HepG2 (cell line): ENCODE measurements at regions not wholly inside any gene's neighbourhood (a gene's known extent, or its start where the extent isn't known, plus 50 kb on each side); places are given as distances from the start of the nearest gene placed in this dataset.

ENCODE experiments used
- ATAC-seq: fragments of 200-7000 bp; cut with Tn5 transposase; 3 replicates; pipeline ENCODE4 v1.9.1; 2020; ENCODE audit warnings: mild to moderate bottlenecking, moderate library complexity
- BruUV-seq: library from RNA; stranded (reverse); fragments of 400-500 nt; replicated peaks from 2 replicates; lab custom pipeline; 2021; lab: Mats Ljungman, UMichigan
- CTCF ChIA-PET: fragments of 300-600 bp; formaldehyde crosslinking; extraction: SDS; loops from one replicate; lab custom pipeline; 2021; ENCODE audit warnings: low total read pairs, inconsistent platforms, low intra/inter-chr PET ratio; lab: Yijun Ruan, JAX
- POLR2A ChIA-PET: fragments of 350-600 bp; sonication (Branson Sonifier 250); formaldehyde crosslinking; loops from one replicate; lab custom pipeline; 2020; ENCODE audit warnings: antibody characterized with exemption, inconsistent platforms; lab: Yijun Ruan, JAX
- DNase-seq: peaks from one replicate; pipeline ENCODE4 v3.0.0-alpha.2; 2015; ENCODE audit warnings: low spot score
- FAIRE-seq: peaks from 3 replicates; lab custom pipeline; 2011; peaks lifted over from hg19 to GRCh38; lab: Jason Lieb, UNC
- H2AFZ ChIP-seq: one replicate; pipeline ENCODE4 v1.6.1; 2011; ENCODE audit warnings: low read length, inconsistent platforms
- H3K27ac ChIP-seq: fragments of 300-600 bp; 3 replicates; pipeline ENCODE4 v1.8.0; 2011; ENCODE audit warnings: mixed run types, mild to moderate bottlenecking, mixed read lengths, low read length, inconsistent platforms; ENCODE audit not compliant: insufficient read depth; ENCODE audit errors: extremely low read length
- H3K27me3 ChIP-seq, 2 experiments: fragments of 200-600 bp in 1 of 2; 2 replicates in 1 of 2; 3 replicates in 1 of 2; pipeline versions ENCODE4 v1.6.0 to v1.8.0; 2011; ENCODE audit warnings: low read length in 2 of 2, mild to moderate bottlenecking in 2 of 2, moderate library complexity in 2 of 2, inconsistent platforms in 1 of 2; ENCODE audit not compliant: insufficient read depth in 2 of 2, control insufficient read depth in 1 of 2
- H3K36me3 ChIP-seq, 2 experiments: fragments of 200-600 bp in 1 of 2; replicated peaks in 1 of 2; 2 replicates in 1 of 2; 3 replicates in 1 of 2; pipeline versions ENCODE4 v1.5.1 to v1.8.0; 2011; ENCODE audit warnings: low read length in 2 of 2, inconsistent platforms in 1 of 2; ENCODE audit not compliant: insufficient read depth in 2 of 2, control insufficient read depth in 1 of 2
- H3K4me1 ChIP-seq: 2 replicates; pipeline ENCODE4 v1.5.1; 2012; ENCODE audit warnings: low read length, inconsistent platforms; ENCODE audit not compliant: insufficient read depth
- H3K4me2 ChIP-seq: 2 replicates; pipeline ENCODE4 v1.6.0; 2011; ENCODE audit warnings: low read depth, low read length, inconsistent platforms
- H3K4me3 ChIP-seq, 3 experiments: fragments of 200-600 bp in 1 of 3; sonication (generic), shearing (Covaris generic) in 1 of 3; replicated peaks in 1 of 3; 2 replicates each; pipeline ENCODE4 v1.5.1; 2011 to 2016; ENCODE audit warnings: low read length in 3 of 3, inconsistent platforms in 2 of 3, low read depth in 2 of 3, mild to moderate bottlenecking in 2 of 3, control low read depth in 1 of 3, mixed read lengths in 1 of 3; ENCODE audit not compliant: insufficient read depth in 1 of 3
- H3K79me2 ChIP-seq: one replicate; pipeline ENCODE4 v1.6.1; 2011; ENCODE audit warnings: low read length, inconsistent platforms; ENCODE audit not compliant: insufficient read depth
- H3K9ac ChIP-seq: 2 replicates; pipeline ENCODE4 v1.6.0; 2011; ENCODE audit warnings: mild to moderate bottlenecking, low read depth, low read length, inconsistent platforms; ENCODE audit not compliant: insufficient read depth
- H3K9me3 ChIP-seq: 2 replicates; pipeline ENCODE4 v1.5.1; 2012; ENCODE audit warnings: mild to moderate bottlenecking, low read length
- H4K20me1 ChIP-seq: 2 replicates; pipeline ENCODE4 v1.6.0; 2011; ENCODE audit warnings: inconsistent platforms, mild to moderate bottlenecking, low read length, moderate library complexity; ENCODE audit not compliant: insufficient read depth
- ATF7 ChIP-seq, 2 experiments: fragments of 450-650 bp in 1 of 2; sonication (generic) in 1 of 2; formaldehyde crosslinking in 1 of 2; IDR thresholded peaks; 2 replicates each; pipeline versions ENCODE4 v1.4.0 to v1.6.1; 2016 to 2020; ENCODE audit warnings: antibody characterized with exemption in 1 of 2, mild to moderate bottlenecking in 1 of 2, missing genetic modification reagents in 1 of 2
- CREB1 ChIP-seq, 2 experiments: fragments of 450-650 bp in 1 of 2; IDR thresholded peaks; 2 replicates each; pipeline ENCODE4 v1.6.1; 2016 to 2017; ENCODE audit warnings: control low read depth in 1 of 2, mild to moderate bottlenecking in 1 of 2, missing compliant biosample characterization in 1 of 2, missing genetic modification characterization in 1 of 2
- KLF11 ChIP-seq: IDR thresholded peaks from 2 replicates; pipeline ENCODE4 v1.6.1; 2016; ENCODE audit warnings: missing compliant biosample characterization
- NFE2 ChIP-seq: sonication (generic); formaldehyde crosslinking; IDR thresholded peaks from 2 replicates; pipeline ENCODE4 v1.4.0; 2020; ENCODE audit warnings: missing genetic modification reagents
- RFXAP ChIP-seq: sonication (generic); formaldehyde crosslinking; IDR thresholded peaks from 2 replicates; pipeline ENCODE4 v1.4.0; 2020; ENCODE audit warnings: missing genetic modification reagents, borderline replicate concordance
- ZBTB42 ChIP-seq: sonication (generic); formaldehyde crosslinking; IDR thresholded peaks from 2 replicates; pipeline ENCODE4 v1.5.0; 2020; ENCODE audit warnings: mild to moderate bottlenecking, missing genetic modification reagents
- ZNF337 ChIP-seq: sonication (generic); formaldehyde crosslinking; IDR thresholded peaks from 2 replicates; pipeline ENCODE4 v1.5.1; 2020; ENCODE audit warnings: missing genetic modification reagents, low read depth, mild to moderate bottlenecking, borderline replicate concordance
- ZNF547 ChIP-seq: sonication (generic); formaldehyde crosslinking; IDR thresholded peaks from 2 replicates; pipeline ENCODE4 v1.5.1; 2020; ENCODE audit warnings: mild to moderate bottlenecking, missing genetic modification reagents
- ZNF558 ChIP-seq: sonication (generic); formaldehyde crosslinking; IDR thresholded peaks from 2 replicates; pipeline ENCODE4 v1.9.0; 2022; ENCODE audit warnings: mild to moderate bottlenecking, missing genetic modification reagents, borderline replicate concordance
- ZNF687 ChIP-seq: sonication (generic); formaldehyde crosslinking; IDR thresholded peaks from 2 replicates; pipeline ENCODE4 v1.5.1; 2020; ENCODE audit warnings: mild to moderate bottlenecking, missing genetic modification reagents, moderate library complexity
- WGBS: methylation state at CpG from one replicate; pipeline ENCODE4 v1.1.6; 2017; ENCODE audit warnings: low lambda C conversion rate; 5-methylcytosine and 5-hydroxymethylcytosine counted together
- in situ Hi-C: cut with HindIII; loops from 2 replicates; pipeline ENCODE4 v1.10.0; 2017; ENCODE audit warnings: low pct_unique_long_range_greater_than_20kb; ENCODE audit not compliant: extremely low pct_ligation_motif_present
- intact Hi-C: fragments of 100-400 bp; cut with micrococcal nuclease; formaldehyde crosslinking; loops from one replicate; pipeline ENCODE4 v1.10.0; 2022; ENCODE audit not compliant: unreplicated experiment
- TF ChIP-seq, protein P1 (sequence below): sonication (generic); formaldehyde crosslinking; IDR thresholded peaks from 2 replicates; pipeline ENCODE4 v1.4.0; 2020; ENCODE audit warnings: mild to moderate bottlenecking, missing genetic modification reagents

- in situ Hi-C loops: loop anchor here (5.0 kb wide), 1 partner anchor 92 kb away; no protein-coding TSS in a partner anchor
- CTCF ChIA-PET: no interaction called here
- Histone ChIP-seq H3K4me1 (peaks cover 54% of the 10 kb centered on the region), H3K27ac (no peak overlapping the region), H4K20me1 (no peaks in the 10 kb centered on the region), H3K9ac (no peak overlapping the region), H3K4me3 (no peak overlapping the region), H3K9me3 (no peaks in the 10 kb centered on the region), H3K79me2 (no peaks in the 10 kb centered on the region), H3K27me3 (no peaks in the 10 kb centered on the region), H3K4me2 (no peak overlapping the region), H3K36me3 (no peaks in the 10 kb centered on the region), H2AFZ (no peak overlapping the region)
- peak; percentile 32; the same call in 2 of the 3 replicates for ATAC-seq
- intact Hi-C loops: no loop called here
- no peak for DNase-seq
- POLR2A ChIA-PET: interaction anchor here (1.4 kb wide), 1 partner anchor 11 kb away, joined by 3 read pairs; no protein-coding TSS in a partner anchor
- no peak for FAIRE-seq
- BruUV-seq: no TSS peak
- 82% methylated on average over 7 of the region's 8 CpGs for WGBS
- TF ChIP-seq ATF7 (IDR thresholded peaks at IDR 0.05) (peak; percentile 52; the same call in 1 of the 2 replicates), ATF7 (CRISPR knock-in tag; IDR thresholded peaks at IDR 0.05) (no peak), ZBTB42 (peak; percentile 74; the same call in 1 of the 2 replicates), NFE2 (no peak), ZNF687 (CRISPR knock-in tag) (peak; percentile 61), ZNF337 (no peak), ZNF547 (CRISPR knock-in tag) (no peak), RFXAP (CRISPR knock-in tag) (no peak), ZNF558 (no peak), CREB1 (IDR thresholded peaks at IDR 0.05) (peak; percentile 66), CREB1 (CRISPR knock-in tag; IDR thresholded peaks at IDR 0.05) (no peak), KLF11 (CRISPR knock-in tag) (no peak)
- TF ChIP-seq, protein P1, sequence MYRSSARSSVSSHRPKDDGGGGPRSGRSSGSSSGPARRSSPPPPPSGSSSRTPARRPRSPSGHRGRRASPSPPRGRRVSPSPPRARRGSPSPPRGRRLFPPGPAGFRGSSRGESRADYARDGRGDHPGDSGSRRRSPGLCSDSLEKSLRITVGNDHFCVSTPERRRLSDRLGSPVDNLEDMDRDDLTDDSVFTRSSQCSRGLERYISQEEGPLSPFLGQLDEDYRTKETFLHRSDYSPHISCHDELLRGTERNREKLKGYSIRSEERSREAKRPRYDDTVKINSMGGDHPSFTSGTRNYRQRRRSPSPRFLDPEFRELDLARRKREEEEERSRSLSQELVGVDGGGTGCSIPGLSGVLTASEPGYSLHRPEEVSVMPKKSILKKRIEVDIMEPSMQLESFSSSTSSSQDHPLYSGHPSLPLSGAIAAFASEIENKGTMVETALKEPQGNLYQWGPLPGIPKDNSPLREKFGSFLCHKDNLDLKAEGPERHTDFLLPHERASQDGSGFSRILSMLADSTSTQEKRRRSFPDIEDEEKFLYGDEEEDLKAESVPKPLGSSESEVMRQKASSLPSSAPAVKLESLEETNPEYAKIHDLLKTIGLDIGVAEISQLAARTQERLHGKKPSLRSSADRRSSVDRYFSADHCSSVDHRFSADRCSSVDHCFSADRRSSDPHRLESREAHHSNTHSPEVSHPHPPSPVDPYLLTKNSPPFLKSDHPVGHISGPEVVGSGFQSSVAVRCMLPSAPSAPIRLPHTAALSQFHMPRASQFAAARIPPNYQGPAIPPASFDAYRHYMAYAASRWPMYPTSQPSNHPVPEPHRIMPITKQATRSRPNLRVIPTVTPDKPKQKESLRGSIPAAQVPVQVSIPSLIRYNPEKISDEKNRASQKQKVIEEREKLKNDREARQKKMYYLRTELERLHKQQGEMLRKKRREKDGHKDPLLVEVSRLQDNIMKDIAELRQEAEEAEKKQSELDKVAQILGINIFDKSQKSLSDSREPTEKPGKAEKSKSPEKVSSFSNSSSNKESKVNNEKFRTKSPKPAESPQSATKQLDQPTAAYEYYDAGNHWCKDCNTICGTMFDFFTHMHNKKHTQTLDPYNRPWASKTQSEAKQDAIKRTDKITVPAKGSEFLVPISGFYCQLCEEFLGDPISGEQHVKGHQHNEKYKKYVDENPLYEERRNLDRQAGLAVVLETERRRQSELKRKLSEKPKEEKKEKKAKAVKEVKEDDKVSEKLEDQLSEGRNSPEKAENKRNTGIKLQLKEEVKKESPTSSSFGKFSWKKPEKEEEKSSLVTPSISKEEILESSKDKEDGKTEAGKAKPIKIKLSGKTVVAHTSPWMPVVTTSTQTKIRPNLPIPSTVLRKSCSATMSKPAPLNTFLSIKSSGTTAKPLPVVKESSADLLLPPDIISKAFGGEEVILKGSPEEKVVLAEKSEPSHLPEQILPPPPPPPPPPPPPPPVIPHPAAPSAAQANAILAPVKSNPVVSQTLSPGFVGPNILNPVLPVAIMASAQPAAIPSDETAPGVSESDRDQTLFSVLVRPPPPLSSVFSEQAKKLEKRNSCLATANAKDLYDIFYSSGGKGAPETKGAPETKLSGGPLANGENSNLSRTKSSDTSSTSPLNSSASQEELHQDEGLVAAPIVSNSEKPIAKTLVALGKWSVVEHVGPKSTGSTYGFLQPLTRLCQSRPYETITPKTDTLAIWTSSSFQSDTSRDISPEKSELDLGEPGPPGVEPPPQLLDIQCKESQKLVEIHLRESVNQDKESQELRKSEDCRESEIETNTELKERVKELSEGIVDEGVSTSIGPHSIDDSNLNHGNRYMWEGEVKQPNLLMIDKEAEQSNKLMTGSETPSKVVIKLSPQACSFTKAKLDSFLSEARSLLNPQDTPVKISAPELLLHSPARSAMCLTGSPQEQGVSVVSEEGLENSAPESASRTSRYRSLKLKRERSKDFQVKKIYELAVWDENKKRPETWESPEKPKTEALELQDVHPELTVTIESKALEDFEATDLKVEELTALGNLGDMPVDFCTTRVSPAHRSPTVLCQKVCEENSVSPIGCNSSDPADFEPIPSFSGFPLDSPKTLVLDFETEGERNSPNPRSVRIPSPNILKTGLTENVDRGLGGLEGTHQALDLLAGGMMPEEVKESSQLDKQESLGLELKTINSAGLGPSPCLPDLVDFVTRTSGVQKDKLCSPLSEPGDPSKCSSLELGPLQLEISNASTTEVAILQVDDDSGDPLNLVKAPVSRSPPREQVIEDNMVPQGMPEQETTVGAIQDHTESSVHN: no peak
Measured at GRCh38 chr1:94709891-94710581, 110.1 kb upstream of the SLC44A3 start.
